ENCODE measurements at regions not wholly inside any gene's neighbourhood (a gene's known extent, or its start where the extent isn't known, plus 50 kb on each side); places are given as distances from the start of the nearest gene placed in this dataset.
A peak's percentile ranks its signal among the peaks of the same experiment; 100 is the strongest.

DNA sequence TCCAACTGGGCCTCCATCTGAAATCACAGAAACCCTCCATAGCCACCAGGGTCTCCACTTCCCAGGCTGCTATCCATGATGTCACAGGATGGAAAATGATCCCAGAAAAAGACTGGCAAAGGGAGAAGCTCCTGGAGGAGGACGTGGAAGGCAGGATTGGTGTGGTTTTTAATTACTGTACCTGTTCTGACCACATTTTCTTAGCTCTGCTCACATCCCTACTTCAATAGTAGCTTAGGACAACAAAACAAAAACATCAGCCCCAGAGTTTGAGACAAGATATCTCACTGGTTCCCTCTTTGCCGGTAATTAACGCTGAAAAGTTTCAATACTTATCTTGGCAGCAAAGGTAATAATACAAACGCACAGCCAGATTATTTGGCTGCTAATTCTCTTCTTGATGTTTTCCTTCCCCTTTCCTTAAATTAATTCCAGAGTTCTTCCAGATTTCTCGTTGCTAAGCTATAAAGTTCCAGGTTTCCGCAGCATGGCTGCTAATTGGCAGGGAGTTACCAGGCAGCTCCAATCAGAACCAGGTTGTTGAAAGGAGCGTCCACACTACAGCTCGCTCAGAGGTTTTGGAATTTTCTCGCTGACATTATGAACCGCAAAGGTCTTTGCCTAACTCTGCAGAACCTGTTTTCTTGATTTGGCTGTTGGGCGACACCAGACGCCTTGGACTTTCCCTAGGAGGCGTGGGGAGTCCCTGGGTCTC lies 263.4 kb downstream of the MRTFB start:
- DNase-seq, result no peak

DNA sequence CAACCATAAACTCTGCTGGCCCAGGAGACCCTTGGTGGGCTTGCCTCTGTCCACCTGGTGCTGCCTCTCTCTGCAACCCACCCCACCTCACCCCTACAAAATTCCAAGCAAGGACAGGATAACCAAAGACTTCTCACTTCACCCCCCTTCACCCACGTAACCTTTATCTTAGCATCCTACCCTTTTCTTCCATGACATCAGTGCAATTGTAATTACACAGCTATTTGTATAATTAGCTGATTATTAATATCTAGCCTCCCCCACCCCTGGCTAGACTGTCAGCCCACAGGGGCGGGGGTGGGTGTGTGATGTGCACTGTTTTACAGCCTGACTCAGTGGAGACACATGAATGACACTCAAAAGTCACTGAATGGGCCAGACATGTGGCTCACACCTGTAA lies 262.2 kb downstream of the MRTFB start:
- DNase-seq, result no peak

DNA sequence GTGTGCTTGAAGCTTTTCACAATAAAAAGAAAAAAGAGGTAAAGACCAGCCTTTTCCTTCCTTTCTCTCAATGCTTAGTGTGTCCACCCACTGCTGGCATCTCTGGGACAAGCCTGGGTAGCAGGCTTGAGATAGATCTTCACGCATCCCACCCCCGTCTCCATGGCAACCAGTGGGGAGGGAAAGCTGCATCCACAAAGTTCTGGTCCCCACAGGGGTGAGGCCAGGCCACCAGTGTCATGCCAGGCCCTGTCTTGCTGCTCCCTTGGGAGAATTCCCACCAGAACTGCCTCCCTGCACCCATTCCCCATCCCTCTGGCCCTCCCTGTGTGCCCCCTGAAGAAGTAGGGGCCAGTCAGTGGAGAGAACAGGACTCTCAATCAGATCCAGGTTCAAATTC lies 259.9 kb downstream of the MRTFB start:
- no peak for DNase-seq

DNA sequence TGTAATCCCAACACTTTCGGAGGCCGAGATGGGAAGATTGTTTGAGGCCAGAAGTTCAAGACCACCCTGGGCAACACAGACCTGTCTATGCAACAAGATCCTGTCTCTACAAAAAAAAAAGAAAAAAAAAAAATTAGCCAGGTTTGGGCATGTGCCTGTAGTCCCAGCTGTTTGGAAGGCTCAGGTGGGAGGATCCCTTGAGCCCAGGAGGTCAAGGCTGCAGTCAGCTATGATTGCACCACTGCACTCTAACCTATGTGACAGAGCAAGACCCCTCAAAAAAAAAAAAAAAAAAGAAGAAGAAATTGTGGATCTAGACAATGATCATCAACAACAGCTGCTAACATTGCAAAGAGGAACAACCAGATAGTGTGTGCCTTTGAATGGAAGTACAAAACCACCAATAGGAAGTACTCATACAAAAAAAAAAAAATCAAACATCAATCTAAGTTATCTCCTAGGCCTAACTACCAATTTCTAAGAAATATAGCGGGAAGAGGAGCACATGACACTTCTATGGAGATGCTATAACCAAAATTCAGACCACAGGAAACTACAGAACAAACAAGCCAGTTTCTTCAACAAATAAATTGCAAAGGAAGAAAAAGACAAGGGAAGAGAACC lies 258.7 kb downstream of the MRTFB start:
- no peak for DNase-seq

DNA sequence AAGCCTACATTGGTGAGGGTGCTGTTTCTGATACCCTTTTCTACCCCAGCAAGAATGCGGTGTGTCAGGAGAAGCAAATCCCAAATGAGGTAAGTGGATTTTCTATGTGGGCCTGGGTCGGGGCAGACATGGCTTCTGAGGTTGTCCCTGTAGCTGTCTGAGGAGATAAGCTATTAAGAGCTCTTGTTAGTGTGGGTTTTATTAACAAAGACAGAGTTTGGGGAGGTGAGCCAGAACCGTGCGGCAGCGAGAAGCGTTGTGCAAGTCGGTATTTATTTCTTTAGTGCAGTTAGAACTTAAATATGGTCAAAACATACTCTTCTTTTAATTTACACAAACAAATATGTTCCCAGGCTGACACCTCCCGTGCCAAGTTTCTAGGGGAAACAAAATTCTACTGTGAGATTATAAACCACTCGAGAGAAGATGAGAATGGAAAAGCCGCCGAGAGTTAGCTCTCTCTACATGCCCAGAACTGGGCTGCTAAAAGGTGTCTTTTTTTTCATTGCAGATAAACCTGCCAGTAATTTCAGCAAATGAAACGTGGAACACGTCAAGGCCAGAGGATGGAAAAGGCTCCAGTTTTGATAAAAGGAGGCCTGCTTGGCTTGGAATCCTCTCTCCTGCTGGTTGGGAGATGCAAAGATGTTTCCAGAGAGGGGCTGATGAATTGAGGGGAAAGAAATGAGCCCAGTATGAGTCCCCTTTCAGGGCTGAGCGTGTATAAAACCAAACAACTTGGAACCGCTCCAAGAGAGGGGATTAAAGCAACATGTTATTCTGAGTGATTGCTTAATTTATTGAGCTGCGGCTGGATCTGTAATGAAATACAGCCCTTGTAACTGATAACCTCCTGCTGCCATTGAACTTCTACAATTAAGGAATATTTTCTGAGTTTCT lies 254.6 kb downstream of the MRTFB start:
- DNase-seq, result peak; percentile 33

DNA sequence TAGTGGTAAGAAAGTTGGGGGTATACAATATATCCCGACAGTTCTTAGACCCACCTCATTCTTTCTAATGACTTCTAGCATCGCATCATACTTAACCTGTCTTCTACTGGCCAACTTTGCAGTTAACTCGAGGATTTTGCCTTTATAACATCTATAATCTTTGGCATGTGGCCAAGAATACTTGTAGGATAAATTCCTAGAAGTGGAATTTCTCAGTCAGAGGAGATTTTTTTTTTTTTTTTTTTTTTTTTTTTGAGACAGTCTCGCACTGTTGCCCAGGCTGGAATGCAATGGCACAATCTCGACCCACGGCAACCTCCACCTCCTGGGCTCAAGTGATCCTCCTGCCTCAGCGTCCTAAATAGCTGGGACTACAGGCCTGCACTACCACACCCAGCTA lies 253.5 kb downstream of the MRTFB start:
- peak; percentile 77 for DNase-seq

DNA sequence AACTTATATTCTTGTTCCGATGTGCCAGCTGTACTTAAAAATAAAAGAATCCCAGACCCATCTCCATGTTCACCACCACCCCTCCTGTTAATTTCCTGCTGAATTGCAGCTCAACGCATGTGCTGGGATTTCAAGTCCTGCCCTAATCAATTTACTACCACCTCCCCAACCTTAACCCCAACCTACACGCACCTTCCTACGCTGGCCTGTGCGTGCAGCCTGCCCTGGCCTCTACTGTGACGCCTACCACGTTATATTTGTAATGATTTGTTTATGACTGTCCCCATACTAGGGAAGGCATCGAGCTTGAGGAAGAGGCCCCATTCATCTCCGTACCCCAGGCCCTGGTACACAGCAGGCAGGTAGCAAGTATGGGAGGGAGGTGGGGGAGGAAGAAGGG lies 251.1 kb downstream of the MRTFB start:
- no peak for DNase-seq

DNA sequence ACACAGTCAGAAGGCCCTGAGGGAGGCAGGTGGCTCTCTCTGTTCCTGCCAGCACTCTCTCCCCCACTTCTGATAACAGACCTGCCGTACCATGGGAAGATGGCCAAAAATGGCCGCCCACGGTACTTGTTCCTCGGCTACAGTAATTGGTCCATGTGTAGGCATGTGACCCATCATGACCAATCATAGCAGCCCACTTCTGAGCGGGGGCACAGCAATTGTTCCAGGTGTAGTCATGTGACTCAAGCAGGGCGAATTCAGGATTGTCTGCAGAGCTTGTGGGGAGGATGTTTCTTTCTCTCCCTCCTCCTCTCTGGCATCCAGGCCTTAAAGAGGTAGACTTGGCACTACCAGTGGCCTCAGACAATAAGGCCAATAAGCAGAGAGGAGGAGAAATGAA lies 250.4 kb downstream of the MRTFB start:
- DNase-seq, result no peak

DNA sequence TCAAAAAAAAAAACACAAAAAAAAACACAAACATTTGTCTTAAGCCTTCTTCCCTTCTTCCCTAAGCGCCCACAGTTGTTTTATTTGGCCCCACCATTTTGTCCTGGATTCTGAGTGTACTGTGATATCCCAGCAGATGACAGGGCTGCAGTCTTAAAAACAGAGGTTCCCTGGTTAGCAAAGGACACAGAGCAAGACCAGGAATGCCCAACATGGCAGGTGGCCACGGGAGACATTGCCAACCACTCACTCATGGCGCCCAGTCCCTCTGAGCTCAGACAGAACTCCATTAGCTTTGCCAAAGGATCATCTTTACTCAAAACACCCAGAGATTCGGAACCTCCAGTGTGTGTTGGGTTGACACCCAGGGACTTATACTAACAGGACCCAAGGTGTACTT lies 249.3 kb downstream of the MRTFB start:
- DNase-seq, result no peak

Measured in fibroblast of skin of back (primary cell).